Activated CD8-positive, alpha-beta T cell treated with anti-CD3 and anti-CD28 coated beads, Interleukin-2, amount 10 ng/mL, durations not matched to agents 7 days and 5 days (primary cell): ENCODE measurements at regions not wholly inside any gene's neighbourhood (a gene's known extent, or its start where the extent isn't known, plus 50 kb on each side); places are given as distances from the start of the nearest gene placed in this dataset.
"Not testable (repeated sequence)": the region's sequence is repeated elsewhere in the genome, so short reads cannot be mapped to it uniquely, and the experiment has no call there.

ENCODE experiments used
- ATAC-seq: fragments of 150-1000 bp; cut with Tn5 transposase; one replicate; pipeline ENCODE4 v1.10.0; 2021; ENCODE audit warnings: moderate library complexity
- CTCF ChIA-PET: fragments of 350-600 bp; sonication (Branson Sonifier 250); formaldehyde crosslinking; loops from one replicate; lab custom pipeline; 2021; ENCODE audit warnings: antibody characterized with exemption; lab: Charles Lee
- POLR2A ChIA-PET: fragments of 350-600 bp; sonication (Branson Sonifier 250); formaldehyde crosslinking; loops from one replicate; lab custom pipeline; 2021; ENCODE audit warnings: antibody characterized with exemption; lab: Charles Lee
- DNase-seq: peaks from one replicate; pipeline ENCODE4 v3.0.0-alpha.2; 2020
- H3K27ac Mint-ChIP-seq: one replicate; pipeline ENCODE4 v1.8.0; 2021; ENCODE audit warnings: mild to moderate bottlenecking, mixed read lengths
- H3K27me3 Mint-ChIP-seq: one replicate; pipeline ENCODE4 v1.8.0; 2021; ENCODE audit warnings: low read depth, mixed read lengths
- H3K36me3 Mint-ChIP-seq: one replicate; pipeline ENCODE4 v1.8.0; 2021; ENCODE audit warnings: low read depth, mixed read lengths
- H3K4me1 Mint-ChIP-seq: one replicate; pipeline ENCODE4 v1.8.0; 2021; ENCODE audit warnings: low read depth, mixed read lengths
- H3K4me3 Mint-ChIP-seq: one replicate; pipeline ENCODE4 v1.8.0; 2021; ENCODE audit warnings: mild to moderate bottlenecking, mixed read lengths
- H3K9me3 Mint-ChIP-seq: one replicate; pipeline ENCODE4 v1.8.0; 2022; ENCODE audit warnings: mixed read lengths; ENCODE audit not compliant: insufficient read depth

DNA sequence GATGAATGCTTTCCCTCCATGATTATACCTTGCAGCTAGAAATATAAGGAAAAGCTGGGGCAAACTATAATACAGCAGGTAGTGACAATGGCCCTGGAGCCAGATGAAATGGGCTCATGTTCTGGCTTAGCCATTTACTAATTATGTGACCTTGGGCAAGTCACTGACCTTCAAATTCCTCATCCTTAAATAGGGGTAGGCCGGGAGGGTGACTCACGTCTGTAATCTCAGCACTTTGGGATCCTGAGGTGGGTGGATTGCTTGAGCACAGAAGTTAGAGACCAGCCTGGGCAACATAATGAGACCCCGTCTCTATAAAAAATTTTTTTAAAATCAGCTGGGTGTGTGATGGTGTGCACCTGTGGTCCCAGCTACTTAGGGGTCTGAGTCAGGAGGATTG, 155.4 kb downstream of the C12orf75 start:
- no peak for ATAC-seq
- DNase-seq, result no peak
- CTCF ChIA-PET, result no interaction called here
- H3K4me1 Mint-ChIP-seq, result no peaks in the 10 kb centered on the region
- H3K27ac Mint-ChIP-seq, result no peak overlapping the region
- POLR2A ChIA-PET, result no interaction called here
- H3K27me3 Mint-ChIP-seq, result peaks cover 14% of the 10 kb centered on the region
- H3K36me3 Mint-ChIP-seq, result no peaks in the 10 kb centered on the region
- H3K4me3 Mint-ChIP-seq, result no peak overlapping the region
- H3K9me3 Mint-ChIP-seq, result no peaks in the 10 kb centered on the region

DNA sequence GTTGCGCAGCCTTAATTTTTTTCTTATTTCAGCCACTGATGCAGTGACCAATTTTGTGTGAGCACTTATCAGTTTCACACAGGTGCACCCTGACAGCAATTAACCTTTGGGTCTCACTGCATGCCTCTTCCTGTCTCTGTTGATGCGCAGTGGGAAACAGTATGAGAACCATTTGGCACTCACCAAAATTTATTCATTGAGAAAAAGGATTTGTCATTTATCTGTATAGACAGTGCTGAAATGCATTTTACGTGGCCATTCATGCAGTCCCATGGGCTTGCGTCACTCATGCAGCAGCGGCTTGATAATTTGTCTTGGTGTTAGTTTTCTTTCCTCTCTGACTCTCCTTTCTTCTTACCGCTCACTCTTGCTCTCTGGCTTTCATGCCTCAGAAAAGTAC, 157.5 kb downstream of the C12orf75 start:
- Mint-ChIP-seq H3K36me3 (no peaks in the 10 kb centered on the region), H3K27ac (no peak overlapping the region), H3K4me1 (no peaks in the 10 kb centered on the region), H3K27me3 (peaks cover 12% of the 10 kb centered on the region), H3K9me3 (no peaks in the 10 kb centered on the region), H3K4me3 (no peak overlapping the region)
- ATAC-seq (no peak), DNase-seq (no peak)
- ChIA-PET CTCF (no interaction called here), POLR2A (no interaction called here)

DNA sequence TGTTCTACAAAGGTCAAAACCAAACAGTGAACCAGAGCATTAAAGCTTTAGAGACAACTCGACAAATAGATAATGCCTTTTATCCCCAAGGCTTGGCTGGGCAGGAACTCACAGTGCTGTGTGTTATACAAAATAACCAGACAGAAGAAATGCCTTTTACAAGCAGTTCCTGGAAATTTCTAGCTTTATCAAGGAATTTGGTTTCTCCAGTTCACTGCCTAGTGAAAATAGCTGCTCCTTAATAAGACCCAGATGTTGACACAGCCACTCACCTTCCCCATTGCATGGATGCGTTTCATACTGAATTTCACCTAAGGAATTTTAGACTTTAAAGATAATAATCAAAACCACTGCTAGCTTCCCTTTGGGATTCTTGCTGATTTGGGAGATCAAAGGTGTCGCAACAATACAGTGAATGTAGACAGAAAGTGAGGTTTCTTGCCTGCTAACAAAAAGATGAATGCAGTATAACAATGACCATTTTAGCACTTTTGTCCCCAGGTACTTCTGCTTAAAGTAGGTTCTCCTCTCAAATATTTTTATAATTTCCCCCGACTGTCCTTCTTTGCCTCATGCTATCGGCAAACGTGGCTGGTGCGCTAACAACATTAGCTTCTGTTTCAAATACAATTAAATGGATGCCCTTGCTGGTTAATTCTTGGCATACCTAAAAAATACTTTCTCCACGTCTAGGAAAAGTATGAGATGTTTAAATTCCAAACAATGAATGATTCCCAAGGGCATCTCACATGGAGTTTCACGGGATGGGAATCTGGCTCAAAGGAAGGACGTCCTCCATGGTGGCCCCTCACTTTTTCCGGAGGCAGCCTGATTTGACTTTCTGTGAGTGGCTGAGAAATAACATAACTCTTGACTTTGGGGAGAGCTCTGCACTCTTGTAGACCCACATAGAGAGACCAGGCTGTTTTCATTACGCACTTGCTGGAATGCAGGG, 162.4 kb downstream of the C12orf75 start:
- CTCF ChIA-PET, result no interaction called here
- DNase-seq (no peak), ATAC-seq (no peak)
- peaks cover 10% of the 10 kb centered on the region for H3K27me3 Mint-ChIP-seq
- H3K36me3 Mint-ChIP-seq, result no peaks in the 10 kb centered on the region
- H3K4me1 Mint-ChIP-seq, result no peaks in the 10 kb centered on the region
- no peaks in the 10 kb centered on the region for H3K9me3 Mint-ChIP-seq
- POLR2A ChIA-PET, result no interaction called here
- H3K4me3 Mint-ChIP-seq, result no peak overlapping the region
- no peak overlapping the region for H3K27ac Mint-ChIP-seq

DNA sequence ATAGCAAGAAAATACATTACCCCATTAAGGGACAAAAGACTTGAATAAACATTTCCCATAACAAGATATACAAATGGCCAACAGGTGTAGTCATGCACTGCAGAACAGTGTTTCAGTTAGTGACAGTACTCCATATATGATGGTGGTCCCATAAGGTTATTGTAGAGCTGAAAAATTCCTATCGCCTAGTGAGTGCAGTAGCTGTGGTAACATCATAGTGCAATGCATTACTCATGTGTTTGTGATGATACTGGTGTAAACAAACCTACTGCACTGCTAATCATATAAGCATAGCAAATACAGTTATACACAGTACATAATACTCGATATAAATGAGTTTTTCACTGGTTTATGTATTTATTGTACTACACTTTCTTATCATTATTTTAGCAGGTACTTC, 168.7 kb downstream of the C12orf75 start:
- Mint-ChIP-seq H3K36me3 (no peaks in the 10 kb centered on the region), H3K27me3 (peaks cover 17% of the 10 kb centered on the region), H3K27ac (no peak overlapping the region), H3K9me3 (no peaks in the 10 kb centered on the region), H3K4me1 (no peaks in the 10 kb centered on the region), H3K4me3 (no peak overlapping the region)
- ChIA-PET POLR2A (no interaction called here), CTCF (no interaction called here)
- ATAC-seq (no peak), DNase-seq (no peak)

DNA sequence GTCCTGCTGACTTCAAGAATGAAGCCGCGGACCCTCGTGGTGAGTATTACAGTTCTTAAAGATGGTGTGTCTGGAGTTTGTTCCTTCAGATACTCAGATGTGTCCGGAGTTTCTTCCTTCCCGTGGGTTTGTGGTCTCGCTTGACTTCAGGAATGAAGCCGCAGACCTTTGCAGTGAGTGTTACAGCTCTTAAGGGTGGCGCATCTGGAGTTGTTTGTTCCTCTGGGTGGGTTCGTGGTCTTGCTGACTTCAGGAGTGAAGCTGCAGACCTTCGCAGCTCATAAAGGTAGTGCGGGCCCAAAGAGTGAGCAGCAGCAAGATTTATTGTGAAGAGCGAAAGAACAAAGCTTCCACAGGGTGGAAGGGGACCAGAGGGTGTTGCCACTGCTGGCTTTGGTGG, 170.2 kb downstream of the C12orf75 start:
- H3K4me1 Mint-ChIP-seq, H3K9me3 Mint-ChIP-seq, H3K27ac Mint-ChIP-seq, DNase-seq, POLR2A ChIA-PET, H3K4me3 Mint-ChIP-seq, H3K36me3 Mint-ChIP-seq, CTCF ChIA-PET, ATAC-seq: not testable (repeated sequence)
- peaks cover 18% of the 10 kb centered on the region for H3K27me3 Mint-ChIP-seq

DNA sequence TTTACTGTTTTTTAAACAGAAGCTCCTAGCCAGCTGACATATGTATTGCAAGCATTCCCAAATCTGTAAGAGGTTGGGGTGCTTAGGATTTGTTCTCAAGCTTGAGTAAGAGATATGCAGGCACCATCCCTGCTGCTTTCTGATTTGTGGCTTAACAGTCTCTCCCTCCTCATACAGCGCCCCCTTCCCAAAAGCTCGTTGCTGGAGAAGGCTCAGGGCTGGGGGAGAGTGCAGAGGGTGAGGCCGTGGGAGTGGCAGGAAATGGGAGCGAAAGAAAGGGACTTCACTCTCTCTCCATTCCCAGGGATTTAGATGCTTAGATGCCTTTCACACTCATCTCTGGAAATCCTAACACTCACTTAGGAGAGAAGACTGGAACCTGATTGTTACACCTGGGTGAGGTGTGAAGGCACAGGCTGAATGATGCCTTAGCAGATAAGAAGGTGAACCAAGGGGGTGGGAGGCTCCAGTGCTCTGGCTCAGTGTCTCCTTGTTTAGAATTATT, 172.0 kb downstream of the C12orf75 start:
- Mint-ChIP-seq H3K27ac (no peak overlapping the region), H3K27me3 (peaks cover 13% of the 10 kb centered on the region), H3K9me3 (no peaks in the 10 kb centered on the region), H3K4me1 (no peaks in the 10 kb centered on the region), H3K4me3 (no peak overlapping the region), H3K36me3 (no peaks in the 10 kb centered on the region)
- ChIA-PET POLR2A (no interaction called here), CTCF (no interaction called here)
- ATAC-seq, result no peak
- no peak for DNase-seq

DNA sequence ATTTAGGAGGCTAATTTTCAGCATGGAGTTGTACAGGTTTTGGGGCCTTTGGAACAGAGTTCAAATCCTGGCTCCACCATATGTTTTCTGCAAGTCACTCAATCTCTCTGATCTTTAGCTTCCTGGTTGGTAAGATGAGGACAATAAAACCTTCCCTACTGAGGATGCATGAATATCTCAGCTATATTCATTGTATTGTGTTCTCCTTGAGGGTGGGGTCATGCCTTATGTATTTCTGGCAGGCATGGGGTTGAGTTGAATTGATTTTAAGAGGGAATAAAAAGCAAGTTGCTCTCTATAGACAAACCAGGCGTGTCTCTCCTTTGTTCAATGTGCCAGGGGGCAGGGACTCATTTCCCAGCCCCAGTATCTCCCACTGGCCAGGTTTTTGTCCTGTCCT, 173.1 kb downstream of the C12orf75 start:
- POLR2A ChIA-PET, result no interaction called here
- no peak for DNase-seq

DNA sequence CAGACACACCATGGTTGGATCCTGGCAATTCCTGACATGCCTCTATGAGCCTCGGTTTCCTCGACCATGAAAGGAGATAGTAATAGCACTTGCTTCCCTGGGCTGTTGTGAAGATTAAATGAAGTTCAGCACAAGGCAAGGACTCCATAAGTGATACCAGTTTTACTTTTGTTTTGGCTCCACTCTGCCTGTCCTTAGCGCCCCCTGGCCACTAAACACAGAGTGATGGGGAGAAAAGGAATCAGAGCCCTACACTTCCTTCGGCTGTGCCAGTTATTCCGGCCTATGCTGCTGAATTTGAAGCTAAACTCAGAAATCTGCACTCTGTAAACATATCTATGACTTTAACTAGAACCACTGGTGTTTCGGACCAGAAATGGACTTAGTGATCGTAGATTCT, 173.8 kb downstream of the C12orf75 start:
- no peaks in the 10 kb centered on the region for H3K4me1 Mint-ChIP-seq
- POLR2A ChIA-PET, result no interaction called here
- no peaks in the 10 kb centered on the region for H3K36me3 Mint-ChIP-seq

More for the DNA sequence above, 173.1 kb downstream of the C12orf75 start:
- no peaks in the 10 kb centered on the region for H3K4me1 Mint-ChIP-seq
- H3K27ac Mint-ChIP-seq, result no peak overlapping the region
- CTCF ChIA-PET, result no interaction called here
- no peak overlapping the region for H3K4me3 Mint-ChIP-seq
- peaks cover 13% of the 10 kb centered on the region for H3K27me3 Mint-ChIP-seq
- H3K36me3 Mint-ChIP-seq, result no peaks in the 10 kb centered on the region
- H3K9me3 Mint-ChIP-seq, result no peaks in the 10 kb centered on the region
- no peak for ATAC-seq

DNA sequence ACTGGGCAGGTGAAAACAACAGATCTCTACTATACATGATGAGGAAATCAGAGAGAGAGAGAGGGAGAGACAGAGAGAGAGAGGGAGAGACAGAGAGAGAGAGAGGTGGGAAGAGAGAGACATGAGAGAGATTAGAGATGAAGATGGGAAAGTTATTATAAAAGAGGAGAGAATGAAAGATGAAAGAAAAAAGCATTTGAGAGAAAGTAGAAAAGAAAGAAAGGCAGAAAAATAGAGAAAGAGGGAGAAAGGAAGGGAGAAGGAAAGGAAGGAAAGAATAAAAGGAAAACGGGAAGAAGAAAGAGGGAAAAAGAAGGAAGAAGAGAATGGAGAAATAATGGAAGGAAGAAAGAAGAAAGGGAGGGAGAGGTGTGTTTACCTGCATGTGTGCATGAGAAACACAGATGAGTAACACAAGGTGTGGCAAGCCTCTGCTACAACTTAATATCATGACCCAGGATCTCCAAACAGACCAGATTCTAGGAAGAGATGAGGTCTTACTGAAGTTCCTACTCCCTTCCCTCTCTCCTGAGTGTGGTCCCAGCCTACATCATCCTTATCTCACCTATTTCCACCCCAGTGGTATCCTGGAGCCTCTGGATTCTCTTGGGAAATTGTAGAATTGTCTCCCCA, 176.3 kb downstream of the C12orf75 start:
- no peaks in the 10 kb centered on the region for H3K4me1 Mint-ChIP-seq
- POLR2A ChIA-PET, result no interaction called here
- CTCF ChIA-PET, result no interaction called here
- ATAC-seq (no peak), DNase-seq (no peak)
- H3K36me3 Mint-ChIP-seq, result no peaks in the 10 kb centered on the region
- peaks cover 16% of the 10 kb centered on the region for H3K27me3 Mint-ChIP-seq
- no peak overlapping the region for H3K4me3 Mint-ChIP-seq
- H3K9me3 Mint-ChIP-seq, result no peaks in the 10 kb centered on the region
- H3K27ac Mint-ChIP-seq, result no peak overlapping the region

More for the DNA sequence above, 173.8 kb downstream of the C12orf75 start:
- DNase-seq (no peak), ATAC-seq (no peak)
- no peak overlapping the region for H3K4me3 Mint-ChIP-seq
- H3K9me3 Mint-ChIP-seq, result no peaks in the 10 kb centered on the region
- CTCF ChIA-PET, result no interaction called here
- H3K27ac Mint-ChIP-seq, result no peak overlapping the region
- peaks cover 13% of the 10 kb centered on the region for H3K27me3 Mint-ChIP-seq

DNA sequence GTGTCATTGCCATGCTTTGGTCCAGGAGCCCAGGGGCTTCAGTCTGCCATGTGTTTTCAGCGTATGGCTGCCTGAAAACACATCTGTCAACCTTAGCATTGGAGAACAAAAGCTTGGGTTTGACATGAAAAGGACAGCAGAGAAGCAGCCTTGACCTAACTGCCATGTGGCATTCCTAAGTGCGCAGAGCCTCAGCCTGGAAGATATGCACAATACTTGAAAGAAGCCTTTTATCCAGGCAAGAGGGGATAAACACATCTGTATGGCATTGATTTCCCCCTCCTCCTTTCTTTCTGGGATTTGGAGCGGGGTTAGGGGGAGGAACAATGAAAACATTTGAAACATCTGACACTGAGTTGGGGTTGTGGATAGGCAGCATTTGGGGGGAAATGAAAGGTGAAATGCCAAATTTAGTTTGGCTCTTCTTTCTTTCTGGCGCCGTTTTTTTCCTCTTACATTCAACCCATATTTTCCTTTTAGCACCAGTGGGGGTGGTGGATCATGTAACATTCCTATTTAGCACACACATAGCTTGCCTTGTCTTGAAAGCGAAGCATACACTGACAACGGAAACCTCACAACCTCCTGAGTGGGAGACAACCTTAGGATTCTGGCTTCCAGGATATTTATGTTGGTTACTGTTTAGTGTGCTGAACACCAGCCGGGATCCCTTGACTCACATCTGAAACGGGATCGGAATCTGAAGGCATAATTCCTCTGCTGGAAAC, 177.0 kb downstream of the C12orf75 start:
- ATAC-seq (no peak), DNase-seq (no peak)
- POLR2A ChIA-PET, result no interaction called here
- Mint-ChIP-seq H3K9me3 (no peaks in the 10 kb centered on the region), H3K27ac (no peak overlapping the region), H3K4me1 (no peaks in the 10 kb centered on the region), H3K4me3 (no peak overlapping the region), H3K27me3 (peaks cover 13% of the 10 kb centered on the region), H3K36me3 (no peaks in the 10 kb centered on the region)
- CTCF ChIA-PET, result no interaction called here

DNA sequence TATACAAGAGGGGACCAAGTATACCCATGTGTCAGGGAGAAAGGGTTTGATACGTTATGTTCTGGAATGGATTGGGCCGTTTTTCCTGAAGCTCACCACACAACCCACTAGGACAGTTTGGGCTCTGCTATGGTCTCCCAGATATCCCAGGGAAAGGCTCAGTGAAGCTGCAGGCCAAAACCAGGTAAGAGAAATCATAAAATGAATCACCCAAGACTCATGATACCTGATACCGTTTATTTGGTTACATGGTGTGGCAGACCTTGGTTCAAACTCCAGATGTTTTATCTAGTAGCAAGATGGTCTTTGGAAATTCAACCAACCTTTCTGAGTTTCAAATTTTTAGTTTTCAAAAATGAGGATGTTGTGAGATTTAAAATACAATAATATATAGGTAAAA, 177.6 kb downstream of the C12orf75 start:
- no peak overlapping the region for H3K27ac Mint-ChIP-seq
- ChIA-PET CTCF (no interaction called here), POLR2A (no interaction called here)
- no peak overlapping the region for H3K4me3 Mint-ChIP-seq
- H3K4me1 Mint-ChIP-seq, result no peaks in the 10 kb centered on the region
- H3K9me3 Mint-ChIP-seq, result no peaks in the 10 kb centered on the region
- ATAC-seq (no peak), DNase-seq (no peak)
- peaks cover 13% of the 10 kb centered on the region for H3K27me3 Mint-ChIP-seq
- no peaks in the 10 kb centered on the region for H3K36me3 Mint-ChIP-seq

DNA sequence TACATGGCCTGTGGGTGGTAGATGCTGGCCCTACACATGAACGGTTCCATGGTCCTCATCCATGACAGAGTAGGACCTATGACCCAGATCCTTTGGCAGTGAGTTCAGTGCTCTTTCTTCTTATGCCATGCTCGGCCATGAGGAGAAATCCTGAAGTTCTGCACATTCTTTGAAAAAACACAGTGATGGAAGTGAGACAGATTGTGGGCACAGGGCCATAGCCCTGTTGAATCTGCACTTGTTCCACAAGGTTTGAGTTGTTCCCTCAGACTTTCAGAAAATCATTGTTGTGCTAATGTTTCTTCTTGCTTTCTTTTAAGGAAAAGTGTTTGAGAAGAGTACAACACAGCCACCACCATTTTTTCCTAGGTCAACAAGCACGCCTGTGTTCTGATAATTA, 180.0 kb downstream of the C12orf75 start:
- Mint-ChIP-seq H3K4me3 (no peak overlapping the region), H3K27me3 (peaks cover 13% of the 10 kb centered on the region), H3K27ac (no peak overlapping the region), H3K36me3 (no peaks in the 10 kb centered on the region), H3K9me3 (no peaks in the 10 kb centered on the region), H3K4me1 (no peaks in the 10 kb centered on the region)
- ChIA-PET CTCF (no interaction called here), POLR2A (no interaction called here)
- no peak for DNase-seq
- no peak for ATAC-seq
